DND-41 (cell line): ENCODE measurements at regions not wholly inside any gene's neighbourhood (a gene's known extent, or its start where the extent isn't known, plus 50 kb on each side); places are given as distances from the start of the nearest gene placed in this dataset.

Experiments
- ATAC-seq: fragments of 200-7000 bp; cut with Tn5 transposase; 3 replicates; pipeline ENCODE4 v1.9.1; 2021; ENCODE audit warnings: low read depth; ENCODE audit not compliant: insufficient read depth
- DNase-seq: peaks from one replicate; pipeline ENCODE4 v3.0.0-alpha.2; 2020
- H2AFZ ChIP-seq: 2 replicates; pipeline ENCODE4 v1.6.0; 2012; ENCODE audit warnings: low read depth, low read length
- H3K27ac ChIP-seq: 2 replicates; pipeline ENCODE4 v1.5.1; 2012; ENCODE audit warnings: low read length, inconsistent platforms
- H3K27me3 ChIP-seq: fragments of 200-600 bp; sonication (generic); 2 replicates; pipeline ENCODE4 v1.6.0; 2012; ENCODE audit warnings: low read length, mild to moderate bottlenecking, inconsistent platforms; ENCODE audit not compliant: insufficient read depth, poor library complexity
- H3K36me3 ChIP-seq: 2 replicates; pipeline ENCODE4 v1.5.1; 2012; ENCODE audit warnings: low read length, inconsistent platforms; ENCODE audit not compliant: insufficient read depth
- H3K4me1 ChIP-seq: 2 replicates; pipeline ENCODE4 v1.5.1; 2012; ENCODE audit warnings: mild to moderate bottlenecking, low read length; ENCODE audit not compliant: insufficient read depth
- H3K4me2 ChIP-seq: 2 replicates; pipeline ENCODE4 v1.6.0; 2012; ENCODE audit warnings: mild to moderate bottlenecking, moderate library complexity, low read length, inconsistent platforms; ENCODE audit not compliant: insufficient read depth
- H3K4me3 ChIP-seq, 2 experiments: fragments of 200-600 bp in 1 of 2; shearing (Covaris generic) in 1 of 2; 2 replicates each; pipeline ENCODE4 v1.5.1; 2012 to 2016; ENCODE audit warnings: inconsistent platforms in 2 of 2, low read length in 2 of 2, mild to moderate bottlenecking in 2 of 2, low read depth in 1 of 2, moderate library complexity in 1 of 2
- H3K79me2 ChIP-seq: 2 replicates; pipeline ENCODE4 v1.6.0; 2012; ENCODE audit warnings: low read length, inconsistent platforms; ENCODE audit not compliant: insufficient read depth
- H3K9ac ChIP-seq: 2 replicates; pipeline ENCODE4 v1.6.0; 2012; ENCODE audit warnings: low read depth, mild to moderate bottlenecking, inconsistent platforms, low read length, moderate library complexity
- H3K9me3 ChIP-seq: 2 replicates; pipeline ENCODE4 v1.5.1; 2012; ENCODE audit warnings: low read length, moderate library complexity, mild to moderate bottlenecking, inconsistent platforms; ENCODE audit not compliant: insufficient read depth, severe bottlenecking
- H4K20me1 ChIP-seq: 2 replicates; pipeline ENCODE4 v1.6.0; 2012; ENCODE audit warnings: low read length; ENCODE audit not compliant: insufficient read depth
- CTCF ChIP-seq: IDR thresholded peaks from 2 replicates; pipeline ENCODE4 v1.5.1; 2012; ENCODE audit warnings: borderline replicate concordance, low read length, moderate library complexity, mild to moderate bottlenecking; ENCODE audit not compliant: poor library complexity, severe bottlenecking; ENCODE audit errors: extremely low read depth
- EZH2 ChIP-seq: IDR thresholded peaks from 3 replicates; pipeline ENCODE4 v1.6.1; 2012; ENCODE audit warnings: borderline replicate concordance, low read depth, mild to moderate bottlenecking, moderate library complexity, low read length, inconsistent platforms; ENCODE audit not compliant: severe bottlenecking

DNA sequence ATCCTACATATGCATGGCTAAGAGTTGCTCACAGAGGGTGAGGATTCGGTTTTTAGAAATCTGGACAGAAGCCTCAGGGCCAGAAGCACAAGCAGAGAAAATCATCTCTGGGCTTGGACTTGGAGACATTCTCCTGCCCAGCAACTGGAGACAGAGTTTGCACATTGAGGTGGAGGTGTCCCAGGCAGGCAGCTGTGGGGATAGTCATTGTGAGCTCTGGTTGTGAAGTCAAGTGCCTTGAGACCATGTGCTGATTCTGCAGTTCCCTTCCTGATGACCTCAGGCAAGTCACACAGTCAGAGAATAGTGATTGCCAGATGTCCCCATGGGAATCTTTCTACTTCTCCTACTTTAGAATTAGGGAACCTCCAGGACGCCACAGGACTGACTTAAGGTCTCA lies 108.4 kb upstream of the LDAH start:
- peaks cover 7% of the 10 kb centered on the region for H3K9me3 ChIP-seq
- H3K36me3 ChIP-seq: no peaks in the 10 kb centered on the region
- H3K4me1 ChIP-seq: no peaks in the 10 kb centered on the region
- no peak overlapping the region for H3K4me3 ChIP-seq
- H3K9ac ChIP-seq: no peak overlapping the region
- H3K27ac ChIP-seq: no peak overlapping the region
- H4K20me1 ChIP-seq: no peaks in the 10 kb centered on the region
- ATAC-seq (no peak), DNase-seq (no peak)
- no peak overlapping the region for H2AFZ ChIP-seq
- no peaks in the 10 kb centered on the region for H3K79me2 ChIP-seq
- no peak overlapping the region for H3K4me2 ChIP-seq
- no peaks in the 10 kb centered on the region for H3K27me3 ChIP-seq
- TF ChIP-seq EZH2 (no peak), CTCF (no peak)

DNA sequence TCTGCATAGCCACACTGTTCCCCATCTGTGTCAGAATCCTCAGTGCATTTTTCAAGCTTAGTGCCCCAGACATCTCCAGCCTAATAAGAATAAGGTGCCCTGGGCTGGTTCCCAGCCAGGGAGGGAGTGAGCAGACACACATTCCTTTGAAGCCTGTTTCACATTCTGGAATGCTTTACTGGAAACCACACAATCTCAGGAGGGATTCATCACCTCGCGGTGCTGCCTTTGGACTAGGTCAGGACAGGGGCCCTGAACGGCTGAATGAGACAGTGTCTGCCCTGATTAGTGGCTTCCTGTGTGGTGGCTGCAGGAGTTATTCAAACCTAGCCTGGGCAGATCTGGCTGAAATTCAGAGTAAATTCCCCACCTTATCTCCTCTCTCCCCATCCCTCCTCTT lies 108.0 kb upstream of the LDAH start:
- H3K79me2 ChIP-seq: no peaks in the 10 kb centered on the region
- H3K4me1 ChIP-seq: no peaks in the 10 kb centered on the region
- peaks cover 7% of the 10 kb centered on the region for H3K9me3 ChIP-seq
- TF ChIP-seq CTCF: no peak
- TF ChIP-seq EZH2: no peak
- no peaks in the 10 kb centered on the region for H3K27me3 ChIP-seq
- DNase-seq (no peak), ATAC-seq (no peak)
- no peak overlapping the region for H3K4me2 ChIP-seq
- no peak overlapping the region for H3K27ac ChIP-seq
- no peak overlapping the region for H2AFZ ChIP-seq
- no peak overlapping the region for H3K9ac ChIP-seq
- H3K36me3 ChIP-seq: no peaks in the 10 kb centered on the region
- H3K4me3 ChIP-seq: no peak overlapping the region
- no peaks in the 10 kb centered on the region for H4K20me1 ChIP-seq

- ATAC-seq: no peak
- no peak overlapping the region for H2AFZ ChIP-seq
- H3K9me3 ChIP-seq: peaks cover 7% of the 10 kb centered on the region
- no peaks in the 10 kb centered on the region for H3K79me2 ChIP-seq
- no peak overlapping the region for H3K4me3 ChIP-seq
- no peaks in the 10 kb centered on the region for H3K36me3 ChIP-seq
- H3K9ac ChIP-seq: no peak overlapping the region
- no peak for TF ChIP-seq EZH2
- no peak for TF ChIP-seq CTCF
- H3K27me3 ChIP-seq: no peaks in the 10 kb centered on the region
- H3K4me1 ChIP-seq: no peaks in the 10 kb centered on the region
- no peaks in the 10 kb centered on the region for H4K20me1 ChIP-seq
- H3K27ac ChIP-seq: no peak overlapping the region
- H3K4me2 ChIP-seq: no peak overlapping the region
- DNase-seq: no peak
Observed at GRCh38 chr2:20929721-20930120, 106.8 kb upstream of the LDAH start.

DNA sequence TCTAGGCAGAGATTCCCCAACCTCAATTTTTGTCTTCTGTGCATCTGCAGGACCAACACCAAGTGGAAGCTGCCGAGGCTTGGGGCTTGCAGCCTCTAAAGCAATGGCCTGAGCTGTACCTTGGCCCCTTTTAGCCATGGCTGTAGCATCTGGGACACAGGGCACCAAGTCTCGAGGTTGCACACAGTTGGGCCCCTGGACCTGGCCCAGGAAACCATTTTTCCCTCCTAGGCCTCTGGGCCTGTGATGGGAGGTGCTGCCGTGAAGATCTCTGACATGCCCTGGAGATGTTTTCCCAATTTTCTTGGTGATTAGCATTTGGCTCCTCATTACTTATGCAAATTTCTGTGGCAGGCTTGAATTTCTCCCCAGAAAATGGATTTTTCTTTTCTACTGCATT lies 105.7 kb upstream of the LDAH start:
- Histone ChIP-seq H4K20me1 (no peaks in the 10 kb centered on the region), H3K36me3 (no peaks in the 10 kb centered on the region), H3K27me3 (no peaks in the 10 kb centered on the region), H2AFZ (no peak overlapping the region), H3K79me2 (no peaks in the 10 kb centered on the region), H3K4me1 (no peaks in the 10 kb centered on the region), H3K4me2 (no peak overlapping the region), H3K27ac (no peak overlapping the region), H3K9me3 (peaks cover 7% of the 10 kb centered on the region), H3K4me3 (no peak overlapping the region), H3K9ac (no peak overlapping the region)
- ATAC-seq (no peak), DNase-seq (no peak)
- TF ChIP-seq CTCF: no peak
- no peak for TF ChIP-seq EZH2
